Body of pancreas (tissue), 4 donors: ENCODE measurements at regions not wholly inside any gene's neighbourhood (a gene's known extent, or its start where the extent isn't known, plus 50 kb on each side); places are given as distances from the start of the nearest gene placed in this dataset.

Source experiments
- ATAC-seq: fragments of 150-250 bp; one replicate; pipeline ENCODE4 v1.9.1; 2016
- DNase-seq, 4 donors: peaks; one replicate each; pipeline ENCODE4 v3.0.0-alpha.2; 2019
- H3K27ac ChIP-seq, 4 donors: fragments of 200-600 bp; sonication (generic); 1 replicate in 3 of 4; 2 replicates in 1 of 4; pipeline versions ENCODE4 v1.5.1 to v1.6.1; 2016 to 2019; ENCODE audit warnings: mild to moderate bottlenecking in 1 of 4, mixed read lengths in 1 of 4, moderate library complexity in 1 of 4
- H3K27me3 ChIP-seq, 2 donors: fragments of 200-600 bp; sonication (generic); one replicate each; pipeline ENCODE4 v1.6.0; 2016; ENCODE audit warnings: mild to moderate bottlenecking in 1 of 2
- H3K36me3 ChIP-seq, 2 donors: fragments of 200-600 bp; sonication (generic); replicated peaks in 1 of 2; 2 replicates each; pipeline ENCODE4 v1.5.1; 2016; ENCODE audit warnings: low read depth in 2 of 2; ENCODE audit not compliant: insufficient read depth in 1 of 2
- H3K4me1 ChIP-seq: fragments of 200-600 bp; sonication (generic); one replicate; pipeline ENCODE4 v1.6.0; 2016
- H3K4me3 ChIP-seq, 2 donors: fragments of 200-600 bp; sonication (generic); 1 replicate in 1 of 2; 2 replicates in 1 of 2; pipeline ENCODE4 v1.5.1; 2016 to 2019
- H3K9me3 ChIP-seq, 3 donors: fragments of 200-600 bp; sonication (generic); 1 replicate in 2 of 3; 2 replicates in 1 of 3; pipeline ENCODE4 v1.5.1; 2016
- POLR2A ChIP-seq, 3 donors: fragments of 450-650 bp; IDR thresholded peaks; one replicate each; pipeline ENCODE4 v1.6.1; 2016; ENCODE audit warnings: antibody characterized with exemption in 3 of 3, mild to moderate bottlenecking in 2 of 3
- WGBS, 2 donors: methylation state at CpG; one replicate each; pipeline ENCODE4 v1.1.5; 2017; 5-methylcytosine and 5-hydroxymethylcytosine counted together
- intact Hi-C: fragments of 100-400 bp; cut with DNase I; formaldehyde crosslinking; loops from one replicate; pipeline ENCODE4 v1.15.1; 2023
- TF ChIP-seq, protein P1 (sequence below), 7 experiments: fragments of 450-650 bp in 4 of 7; fragments of 200-600 bp in 3 of 7; sonication (generic) in 3 of 7; IDR thresholded peaks; one replicate each; pipeline ENCODE4 v1.5.1; 2016 to 2019; ENCODE audit warnings: antibody characterized with exemption in 7 of 7

DNA sequence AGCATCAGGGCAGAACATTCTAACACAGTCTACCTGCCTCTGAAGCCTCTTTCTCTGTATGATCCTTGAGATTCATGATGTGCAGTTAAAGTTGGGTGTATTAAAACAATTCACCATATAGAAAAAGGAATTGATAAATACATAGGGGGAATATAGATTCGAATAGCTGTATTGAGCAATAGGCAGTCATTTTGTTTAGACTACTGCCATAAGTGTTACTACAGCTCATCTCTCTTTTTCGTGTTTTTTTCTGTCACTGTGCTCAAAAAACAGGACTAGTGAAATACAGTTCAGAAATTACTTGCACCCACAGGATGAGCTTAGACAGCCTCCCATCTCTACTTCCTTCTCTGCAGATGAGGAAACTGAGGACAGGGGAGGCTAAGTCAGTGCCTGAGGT is 144.6 kb upstream of the FBN2 start:
- H3K4me1 ChIP-seq = no peaks in the 10 kb centered on the region
- TF ChIP-seq, protein P1, sequence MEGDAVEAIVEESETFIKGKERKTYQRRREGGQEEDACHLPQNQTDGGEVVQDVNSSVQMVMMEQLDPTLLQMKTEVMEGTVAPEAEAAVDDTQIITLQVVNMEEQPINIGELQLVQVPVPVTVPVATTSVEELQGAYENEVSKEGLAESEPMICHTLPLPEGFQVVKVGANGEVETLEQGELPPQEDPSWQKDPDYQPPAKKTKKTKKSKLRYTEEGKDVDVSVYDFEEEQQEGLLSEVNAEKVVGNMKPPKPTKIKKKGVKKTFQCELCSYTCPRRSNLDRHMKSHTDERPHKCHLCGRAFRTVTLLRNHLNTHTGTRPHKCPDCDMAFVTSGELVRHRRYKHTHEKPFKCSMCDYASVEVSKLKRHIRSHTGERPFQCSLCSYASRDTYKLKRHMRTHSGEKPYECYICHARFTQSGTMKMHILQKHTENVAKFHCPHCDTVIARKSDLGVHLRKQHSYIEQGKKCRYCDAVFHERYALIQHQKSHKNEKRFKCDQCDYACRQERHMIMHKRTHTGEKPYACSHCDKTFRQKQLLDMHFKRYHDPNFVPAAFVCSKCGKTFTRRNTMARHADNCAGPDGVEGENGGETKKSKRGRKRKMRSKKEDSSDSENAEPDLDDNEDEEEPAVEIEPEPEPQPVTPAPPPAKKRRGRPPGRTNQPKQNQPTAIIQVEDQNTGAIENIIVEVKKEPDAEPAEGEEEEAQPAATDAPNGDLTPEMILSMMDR (IDR thresholded peaks at IDR 0.05) = no peak
- TF ChIP-seq POLR2A (IDR thresholded peaks at IDR 0.05) = no peak
- H3K9me3 ChIP-seq = no peaks in the 10 kb centered on the region
- H3K27ac ChIP-seq = peak overlapping the region in 1 of 4 donors; percentile 47
- intact Hi-C loops = no loop called here
- ATAC-seq = no peak
- H3K27me3 ChIP-seq = no peaks in the 10 kb centered on the region
- DNase-seq = no peak
- 44 to 53% methylated on average over 2 of the region's 2 CpGs for WGBS, 2 donors
- no peak overlapping the region for H3K4me3 ChIP-seq
- H3K36me3 ChIP-seq = no peaks in the 10 kb centered on the region

GRCh38 chr5:128684961-128685360 is 146.9 kb upstream of the FBN2 start:
- no peak for TF ChIP-seq POLR2A (IDR thresholded peaks at IDR 0.05)
- TF ChIP-seq, protein P1 (IDR thresholded peaks at IDR 0.05) = no peak
- WGBS, 2 donors = 73 to 82% methylated on average over 1 of the region's 1 CpG
- Histone ChIP-seq H3K27ac (no peak overlapping the region), H3K9me3 (no peaks in the 10 kb centered on the region), H3K4me1 (no peaks in the 10 kb centered on the region), H3K36me3 (no peaks in the 10 kb centered on the region), H3K27me3 (no peaks in the 10 kb centered on the region), H3K4me3 (no peak overlapping the region)
- intact Hi-C loops = no loop called here
- ATAC-seq = no peak
- no peak for DNase-seq

- Histone ChIP-seq H3K4me3 (no peak overlapping the region), H3K9me3 (no peaks in the 10 kb centered on the region), H3K27ac (no peak overlapping the region), H3K27me3 (no peaks in the 10 kb centered on the region), H3K36me3 (no peaks in the 10 kb centered on the region), H3K4me1 (no peaks in the 10 kb centered on the region)
- 45 to 60% methylated on average over 2 of the region's 2 CpGs for WGBS, 2 donors
- TF ChIP-seq, protein P1 (IDR thresholded peaks at IDR 0.05) = no peak
- no peak for TF ChIP-seq POLR2A (IDR thresholded peaks at IDR 0.05)
- ATAC-seq (no peak), DNase-seq (no peak)
- intact Hi-C loops = no loop called here
These were observed 149.9 kb upstream of the FBN2 start for GRCh38 chr5:128687930-128688329.

DNA sequence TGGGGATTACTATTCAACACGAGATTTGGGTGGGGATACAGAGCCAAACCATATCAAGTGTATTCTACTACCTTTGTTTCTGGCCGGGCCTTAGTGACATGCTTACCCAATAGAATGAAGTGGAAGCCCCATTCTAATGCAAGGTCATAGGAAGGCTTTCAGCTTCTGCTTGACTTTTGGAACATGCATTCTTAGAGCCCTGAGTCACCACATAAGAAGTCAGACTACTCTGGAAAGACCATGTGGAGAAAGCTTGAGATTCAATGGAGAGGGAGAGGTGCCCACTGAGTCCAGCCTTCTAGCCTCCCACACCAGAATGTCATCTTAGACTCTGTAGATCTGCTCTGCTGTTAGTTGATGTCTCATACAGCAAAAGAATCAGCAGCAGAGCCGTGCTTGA is 155.7 kb upstream of the FBN2 start:
- WGBS, 2 donors = 55 to 63% methylated on average over 3 of the region's 3 CpGs
- Histone ChIP-seq H3K27ac (no peak overlapping the region), H3K36me3 (no peaks in the 10 kb centered on the region), H3K4me3 (no peak overlapping the region), H3K27me3 (no peaks in the 10 kb centered on the region), H3K4me1 (no peaks in the 10 kb centered on the region), H3K9me3 (no peaks in the 10 kb centered on the region)
- TF ChIP-seq POLR2A (IDR thresholded peaks at IDR 0.05) = no peak
- TF ChIP-seq, protein P1 (IDR thresholded peaks at IDR 0.05) = no peak
- intact Hi-C loops = no loop called here
- ATAC-seq = no peak
- DNase-seq = no peak

- Histone ChIP-seq H3K27me3 (no peaks in the 10 kb centered on the region), H3K27ac (no peak overlapping the region), H3K4me3 (no peak overlapping the region), H3K36me3 (no peaks in the 10 kb centered on the region), H3K4me1 (no peaks in the 10 kb centered on the region), H3K9me3 (no peaks in the 10 kb centered on the region)
- ATAC-seq (no peak), DNase-seq (no peak)
- TF ChIP-seq, protein P1 (IDR thresholded peaks at IDR 0.05) = no peak
- TF ChIP-seq POLR2A (IDR thresholded peaks at IDR 0.05) = no peak
- WGBS, 2 donors = 64 to 81% methylated on average over 1 of the region's 1 CpG
- intact Hi-C loops = no loop called here
These were observed 157.9 kb upstream of the FBN2 start for GRCh38 chr5:128695791-128696530.
